NCI-H2196 treated with DMSO at 0.1 percent for 48 hours (cell line): ENCODE measurements at regions not wholly inside any gene's neighbourhood (a gene's known extent, or its start where the extent isn't known, plus 50 kb on each side); places are given as distances from the start of the nearest gene placed in this dataset.
"Not testable (repeated sequence)": the region's sequence is repeated elsewhere in the genome, so short reads cannot be mapped to it uniquely, and the experiment has no call there.

Experiments used
- DNase-seq: peaks from one replicate; lab custom pipeline; 2025; ENCODE audit not compliant: unreplicated experiment; lab: John Stamatoyannopoulos, UW

DNA sequence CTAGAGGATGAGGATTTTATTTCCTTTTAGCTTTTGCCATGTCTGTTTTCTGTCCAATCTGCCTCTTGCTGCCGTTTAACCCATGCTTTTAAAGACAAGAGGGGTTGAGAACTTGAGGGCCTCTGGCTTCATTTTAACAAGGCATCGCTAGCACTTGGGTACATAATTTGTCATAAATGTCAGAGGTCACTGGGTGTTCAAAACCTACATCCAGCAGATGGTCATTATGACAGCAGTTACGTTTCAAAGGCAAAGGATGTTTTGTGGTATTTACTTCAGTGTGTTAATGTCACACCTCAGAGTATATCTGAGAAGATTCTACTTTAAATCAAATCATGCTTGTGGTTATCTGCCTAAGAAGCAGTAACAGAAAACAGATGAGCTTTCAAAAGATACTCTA lies 918.3 kb downstream of the NR2F1-AS1 start:
- no peak for DNase-seq

DNA sequence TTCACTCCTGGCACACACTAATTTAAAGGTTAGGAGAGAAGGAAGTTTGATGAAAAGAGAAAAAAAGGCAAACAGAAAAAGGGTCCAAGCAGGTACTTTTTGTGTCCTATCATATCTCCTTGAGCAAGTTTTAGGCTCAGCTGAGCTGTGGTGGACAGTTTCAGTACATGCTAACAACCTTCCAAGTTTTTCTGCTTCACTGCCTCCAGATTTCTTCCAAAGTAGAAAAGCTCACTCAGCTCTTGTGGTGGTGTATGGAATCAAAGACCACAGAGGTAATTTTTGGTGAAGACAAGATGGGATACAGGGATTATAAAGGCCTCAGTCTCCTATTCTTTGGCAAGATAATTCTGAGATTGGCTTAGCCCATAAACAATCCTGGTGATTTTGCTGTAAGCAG lies 921.8 kb downstream of the NR2F1-AS1 start:
- DNase-seq = no peak

GRCh38 chr5:92654601-92655000 lies 926.4 kb downstream of the NR2F1-AS1 start:
- not testable (repeated sequence) for DNase-seq

DNA sequence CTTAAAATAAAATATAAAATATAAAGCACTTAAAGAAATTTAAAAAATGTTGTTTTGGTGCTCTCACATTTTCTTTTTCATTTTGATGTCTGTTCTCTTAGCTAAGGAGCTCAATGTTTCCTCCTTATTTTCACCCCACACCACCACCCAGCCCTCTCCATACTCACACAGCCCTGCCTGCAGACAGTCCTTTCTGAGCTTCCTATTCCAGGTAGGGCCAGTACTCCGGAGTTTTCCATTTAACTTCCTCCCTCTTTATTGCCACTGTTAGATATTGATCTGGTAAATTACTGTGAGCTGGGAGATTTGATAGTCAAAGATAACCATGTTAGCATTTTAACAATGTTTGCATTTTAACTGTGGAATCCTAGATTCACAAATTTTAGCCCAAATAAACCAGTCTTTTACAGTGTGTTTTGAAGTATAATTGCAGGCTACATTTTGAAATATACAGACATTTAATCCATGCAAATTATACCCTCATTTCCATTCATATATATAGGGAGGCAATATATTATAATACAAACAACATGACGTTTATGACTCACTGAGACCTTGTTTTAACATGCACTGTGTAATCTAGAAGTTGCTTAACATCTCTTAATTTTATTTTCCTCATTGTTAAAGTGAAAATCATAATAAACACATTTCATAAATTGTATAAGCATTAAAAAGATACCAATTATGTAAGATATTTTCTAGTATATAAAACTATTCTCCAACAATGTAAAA lies 927.1 kb downstream of the NR2F1-AS1 start:
- no peak for DNase-seq

- DNase-seq = no peak
Observed at GRCh38 chr5:92652756-92653155, 928.3 kb downstream of the NR2F1-AS1 start.

- no peak for DNase-seq
Observed at GRCh38 chr5:92644266-92644886, 936.6 kb downstream of the NR2F1-AS1 start.

GRCh38 chr5:92641031-92641962 lies 939.7 kb downstream of the NR2F1-AS1 start:
- peak; percentile 2 for DNase-seq

- DNase-seq = no peak
Observed at GRCh38 chr5:92640340-92640739, 940.7 kb downstream of the NR2F1-AS1 start.

GRCh38 chr5:92637960-92638359 lies 943.1 kb downstream of the NR2F1-AS1 start:
- no peak for DNase-seq

GRCh38 chr5:92637247-92637646 lies 943.8 kb downstream of the NR2F1-AS1 start:
- DNase-seq = no peak

- DNase-seq = no peak
Observed at GRCh38 chr5:92635001-92635461, 946.0 kb downstream of the NR2F1-AS1 start.

DNA sequence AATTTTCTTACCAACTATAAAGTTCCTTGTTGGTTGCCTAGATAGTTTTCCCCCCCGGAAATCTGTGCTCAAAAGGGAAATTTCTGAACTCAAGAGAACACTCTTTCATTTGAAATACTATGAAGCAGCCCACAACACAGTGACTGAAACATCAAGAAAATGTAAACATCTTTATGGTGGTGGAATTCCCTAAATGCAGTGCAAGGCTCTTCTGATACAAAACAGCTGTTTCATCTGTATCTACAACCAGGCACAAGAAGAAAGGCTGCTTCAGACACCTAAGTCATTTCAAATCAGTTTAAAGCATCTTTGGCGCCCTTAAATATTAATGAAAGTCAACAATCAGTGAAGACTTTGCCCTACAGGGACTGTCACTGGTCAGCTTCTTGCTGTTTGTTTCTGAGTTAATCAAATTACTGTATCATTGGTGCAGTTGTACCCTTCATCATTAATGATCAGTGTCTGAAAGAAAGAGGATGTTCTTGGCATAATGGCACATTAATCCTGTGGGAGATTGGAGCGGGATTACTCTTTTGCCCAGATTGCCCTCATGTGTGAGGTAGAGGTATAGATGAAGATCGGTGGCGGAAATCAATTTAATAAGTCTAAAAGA lies 947.0 kb downstream of the NR2F1-AS1 start:
- no peak for DNase-seq

- DNase-seq = no peak
Observed at GRCh38 chr5:92633176-92633575, 947.8 kb downstream of the NR2F1-AS1 start.

DNA sequence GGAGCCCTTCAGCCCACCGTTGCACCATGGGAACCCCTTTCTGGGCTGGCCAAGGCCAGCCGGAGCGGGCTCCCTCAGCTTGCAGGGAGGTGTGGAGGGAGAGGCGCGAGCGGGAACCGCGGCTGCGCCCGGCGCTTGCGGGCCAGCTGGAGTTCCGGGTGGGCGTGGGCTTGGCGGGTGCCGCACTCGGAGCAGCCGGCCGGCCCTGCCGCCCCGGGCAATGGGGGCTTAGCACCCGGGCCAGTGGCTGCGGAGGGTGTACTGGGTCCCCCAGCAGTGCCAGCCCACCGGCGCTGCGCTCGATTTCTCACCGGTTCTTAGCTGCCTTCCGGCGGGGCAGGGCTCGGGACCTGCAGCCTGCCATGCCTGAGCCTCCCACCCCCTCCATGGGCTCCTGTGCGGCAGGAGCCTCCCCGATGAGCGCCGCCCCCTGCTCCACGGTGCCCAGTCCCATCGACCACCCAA lies 949.8 kb downstream of the NR2F1-AS1 start:
- DNase-seq = not testable (repeated sequence)

DNA sequence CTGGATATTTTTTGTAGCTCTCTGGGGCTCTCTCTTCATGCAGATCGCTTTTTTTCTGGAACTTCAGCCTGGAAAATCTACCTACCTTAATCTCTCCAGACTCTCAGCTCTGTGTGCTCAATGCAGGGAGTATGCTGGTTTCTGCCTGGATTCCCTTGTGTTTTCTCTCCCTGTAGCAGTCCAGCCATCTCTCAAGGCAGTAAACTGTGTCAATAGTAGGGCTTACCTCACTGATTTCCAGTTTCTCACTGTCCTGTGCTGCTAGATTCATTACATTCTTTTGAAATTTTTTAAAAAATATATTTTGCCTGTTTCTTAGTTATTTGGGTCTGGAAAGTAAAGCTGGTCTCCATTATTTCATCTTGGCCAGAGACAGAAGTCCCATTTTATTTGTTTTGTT lies 951.4 kb downstream of the NR2F1-AS1 start:
- no peak for DNase-seq

- no peak for DNase-seq
Observed at GRCh38 chr5:92629000-92629399, 952.0 kb downstream of the NR2F1-AS1 start.

- no peak for DNase-seq
Observed at GRCh38 chr5:92627186-92627585, 953.8 kb downstream of the NR2F1-AS1 start.

DNA sequence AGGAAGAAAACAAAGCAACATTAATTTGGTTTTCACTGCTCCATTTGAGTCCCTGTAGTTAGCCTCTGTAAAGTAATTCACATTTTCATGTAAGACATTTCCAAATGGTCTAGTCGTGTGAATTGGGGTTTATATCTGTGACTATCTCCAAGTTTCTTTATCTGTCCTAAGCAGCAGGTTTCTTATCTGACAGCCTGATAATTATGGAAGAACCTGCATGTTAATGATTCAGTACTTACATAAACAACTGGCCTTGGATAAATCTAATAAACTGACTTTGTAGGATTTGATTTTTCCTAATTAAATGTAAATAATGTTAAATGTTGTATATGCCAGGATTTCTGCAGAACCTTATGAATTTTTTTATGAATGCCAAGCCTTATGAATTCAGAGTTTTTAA lies 964.9 kb downstream of the NR2F1-AS1 start:
- DNase-seq = no peak

DNA sequence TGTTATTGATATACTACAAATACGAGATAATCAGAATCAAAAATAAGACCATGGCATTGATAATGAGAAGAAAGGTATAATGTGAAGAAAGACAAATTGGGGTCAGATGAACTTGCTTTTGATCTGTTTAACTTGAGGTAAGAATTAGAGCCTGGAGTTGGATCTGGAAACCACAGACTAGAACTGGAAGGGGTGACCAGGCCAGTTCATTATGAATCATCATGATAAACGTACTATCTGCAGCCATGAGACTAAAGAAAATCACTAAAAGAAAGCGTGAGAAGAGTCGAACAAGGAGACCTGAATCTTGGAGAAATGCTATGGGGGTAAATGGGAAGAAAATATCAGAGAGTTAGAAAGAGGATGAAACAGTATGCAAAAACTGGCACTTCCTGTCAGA lies 967.5 kb downstream of the NR2F1-AS1 start:
- DNase-seq = no peak

- DNase-seq = not testable (repeated sequence)
Observed at GRCh38 chr5:92610435-92610834, 970.6 kb downstream of the NR2F1-AS1 start.

- DNase-seq = no peak
Observed at GRCh38 chr5:92605591-92605990, 975.4 kb downstream of the NR2F1-AS1 start.
